Liver (tissue), 7 donors: ENCODE measurements at regions not wholly inside any gene's neighbourhood (a gene's known extent, or its start where the extent isn't known, plus 50 kb on each side); places are given as distances from the start of the nearest gene placed in this dataset.

Source experiments
- DNase-seq: peaks from one replicate; pipeline ENCODE4 v3.0.0-alpha.2; 2017; ENCODE audit warnings: low spot score
- H3K27ac ChIP-seq, 2 donors: one replicate each; pipeline ENCODE4 v1.7.0; 2013; ENCODE audit warnings: inconsistent platforms in 2 of 2, low read length in 2 of 2, control low read depth in 1 of 2, low read depth in 1 of 2, mild to moderate bottlenecking in 1 of 2
- H3K27me3 ChIP-seq, 4 donors: one replicate each; pipeline versions ENCODE4 v1.6.1 to v1.7.0; 2013; ENCODE audit warnings: low read length in 3 of 4, inconsistent platforms in 1 of 4, mild to moderate bottlenecking in 1 of 4, moderate library complexity in 1 of 4; ENCODE audit not compliant: control insufficient read depth in 4 of 4, insufficient read depth in 4 of 4
- H3K36me3 ChIP-seq, 4 donors: one replicate each; pipeline versions ENCODE4 v1.6.1 to v1.7.0; 2013; ENCODE audit warnings: low read length in 3 of 4, mild to moderate bottlenecking in 3 of 4, low read depth in 1 of 4, moderate library complexity in 1 of 4; ENCODE audit not compliant: control insufficient read depth in 4 of 4, insufficient read depth in 3 of 4
- H3K4me1 ChIP-seq, 4 donors: one replicate each; pipeline versions ENCODE4 v1.6.1 to v1.7.0; 2013; ENCODE audit warnings: low read length in 3 of 4, mild to moderate bottlenecking in 3 of 4, moderate library complexity in 1 of 4; ENCODE audit not compliant: control insufficient read depth in 4 of 4, insufficient read depth in 4 of 4
- H3K4me3 ChIP-seq, 3 donors: one replicate each; pipeline versions ENCODE4 v1.6.1 to v1.7.0; 2013; ENCODE audit warnings: low read length in 3 of 3, control low read depth in 1 of 3, low read depth in 1 of 3, mild to moderate bottlenecking in 1 of 3
- H3K9ac ChIP-seq, 2 donors: one replicate each; pipeline ENCODE4 v1.7.0; 2013; ENCODE audit warnings: low read length in 2 of 2, mild to moderate bottlenecking in 2 of 2, moderate library complexity in 2 of 2, control low read depth in 1 of 2, low read depth in 1 of 2
- H3K9me3 ChIP-seq, 4 donors: one replicate each; pipeline versions ENCODE4 v1.6.1 to v1.7.0; 2013; ENCODE audit warnings: low read length in 3 of 4; ENCODE audit not compliant: control insufficient read depth in 4 of 4
- GABPA ChIP-seq, 2 donors: IDR thresholded peaks in 1 of 2; conservative IDR thresholded peaks in 1 of 2; 2 replicates each; pipeline ENCODE4 v1.6.1; 2016; ENCODE audit warnings: antibody characterized with exemption in 2 of 2, mild to moderate bottlenecking in 1 of 2, moderate library complexity in 1 of 2
- HNF4G ChIP-seq: IDR thresholded peaks from 2 replicates; pipeline ENCODE4 v1.6.1; 2016; ENCODE audit warnings: antibody characterized with exemption
- RAD21 ChIP-seq, 2 donors: IDR thresholded peaks; 2 replicates each; pipeline ENCODE4 v1.6.1; 2016; ENCODE audit warnings: antibody characterized with exemption in 2 of 2, mild to moderate bottlenecking in 2 of 2
- REST ChIP-seq: IDR thresholded peaks from 2 replicates; pipeline ENCODE4 v1.6.1; 2016; ENCODE audit warnings: antibody characterized with exemption, mild to moderate bottlenecking
- RXRA ChIP-seq, 2 donors: IDR thresholded peaks; 2 replicates each; pipeline ENCODE4 v1.6.1; 2017 to 2018; ENCODE audit warnings: antibody characterized with exemption in 2 of 2, mild to moderate bottlenecking in 1 of 2
- SP1 ChIP-seq: IDR thresholded peaks from 2 replicates; pipeline ENCODE4 v1.6.1; 2018; ENCODE audit warnings: antibody characterized with exemption, mild to moderate bottlenecking
- TAF1 ChIP-seq: conservative IDR thresholded peaks from 2 replicates; pipeline ENCODE4 v1.6.1; 2016; ENCODE audit warnings: antibody characterized with exemption, mild to moderate bottlenecking
- YY1 ChIP-seq: IDR thresholded peaks from 2 replicates; pipeline ENCODE4 v1.6.1; 2016; ENCODE audit warnings: antibody characterized with exemption, mild to moderate bottlenecking
- WGBS: extraction: QIAGEN DNeasy Blood & Tissue Kit; methylation state at CpG from one replicate; pipeline ENCODE4 v1.1.7; 2013; 5-methylcytosine and 5-hydroxymethylcytosine counted together
- donor health status: healthy.
- donor health status: healthy.
- donor health status: healthy.
- donor health status: healthy.

GRCh38 chr12:21991526-21991925 is 50.3 kb upstream of the ABCC9 start:
- Histone ChIP-seq H3K36me3 (no peaks in the 10 kb centered on the region), H3K27ac (no peak overlapping the region), H3K27me3 (no peaks in the 10 kb centered on the region), H3K4me3 (no peak overlapping the region), H3K9ac (no peak overlapping the region), H3K4me1 (no peaks in the 10 kb centered on the region), H3K9me3 (no peaks in the 10 kb centered on the region)
- WGBS: 86% methylated on average over 4 of the region's 4 CpGs
- no peak for TF ChIP-seq TAF1
- TF ChIP-seq RAD21 (IDR thresholded peaks at IDR 0.05): no peak
- TF ChIP-seq SP1: no peak
- no peak for TF ChIP-seq HNF4G
- TF ChIP-seq RXRA (IDR thresholded peaks at IDR 0.05): no peak
- no peak for TF ChIP-seq YY1
- no peak for TF ChIP-seq REST
- TF ChIP-seq GABPA (IDR thresholded peaks at IDR 0.05 in 1 of 2, conservative IDR thresholded peaks at IDR 0.05 in 1 of 2): no peak
- no peak for DNase-seq
